ENCODE measurements at regions not wholly inside any gene's neighbourhood (a gene's known extent, or its start where the extent isn't known, plus 50 kb on each side); places are given as distances from the start of the nearest gene placed in this dataset.

DNA sequence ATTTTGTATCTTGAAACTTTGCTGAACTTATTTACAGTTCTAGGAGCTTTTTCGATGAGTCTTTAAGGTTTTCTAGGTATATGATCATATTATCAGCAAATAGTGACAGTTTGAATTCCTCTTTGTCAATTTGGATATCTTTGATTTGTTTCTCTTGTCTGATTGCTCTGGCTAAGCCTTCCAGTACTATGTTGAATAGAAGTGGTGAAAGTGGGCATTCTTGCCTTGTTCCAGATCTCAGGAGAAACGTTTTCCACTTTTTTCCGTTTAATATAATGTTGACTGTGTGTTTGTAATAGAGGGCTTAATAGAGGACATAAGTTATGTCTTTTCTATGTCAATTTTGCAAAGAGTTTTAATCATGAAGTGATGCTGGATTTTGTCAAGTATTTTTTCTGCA, 124.3 kb downstream of the ZNF280B start:
- no peak overlapping the region for H3K4me3 ChIP-seq (ENCODE audit: low read depth, low read length)
- TF ChIP-seq, protein P1, sequence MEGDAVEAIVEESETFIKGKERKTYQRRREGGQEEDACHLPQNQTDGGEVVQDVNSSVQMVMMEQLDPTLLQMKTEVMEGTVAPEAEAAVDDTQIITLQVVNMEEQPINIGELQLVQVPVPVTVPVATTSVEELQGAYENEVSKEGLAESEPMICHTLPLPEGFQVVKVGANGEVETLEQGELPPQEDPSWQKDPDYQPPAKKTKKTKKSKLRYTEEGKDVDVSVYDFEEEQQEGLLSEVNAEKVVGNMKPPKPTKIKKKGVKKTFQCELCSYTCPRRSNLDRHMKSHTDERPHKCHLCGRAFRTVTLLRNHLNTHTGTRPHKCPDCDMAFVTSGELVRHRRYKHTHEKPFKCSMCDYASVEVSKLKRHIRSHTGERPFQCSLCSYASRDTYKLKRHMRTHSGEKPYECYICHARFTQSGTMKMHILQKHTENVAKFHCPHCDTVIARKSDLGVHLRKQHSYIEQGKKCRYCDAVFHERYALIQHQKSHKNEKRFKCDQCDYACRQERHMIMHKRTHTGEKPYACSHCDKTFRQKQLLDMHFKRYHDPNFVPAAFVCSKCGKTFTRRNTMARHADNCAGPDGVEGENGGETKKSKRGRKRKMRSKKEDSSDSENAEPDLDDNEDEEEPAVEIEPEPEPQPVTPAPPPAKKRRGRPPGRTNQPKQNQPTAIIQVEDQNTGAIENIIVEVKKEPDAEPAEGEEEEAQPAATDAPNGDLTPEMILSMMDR (IDR thresholded peaks at IDR 0.05; ENCODE audit: insufficient read depth, low read length): no peak
- DNase-seq (ENCODE audit: low read depth): no peak

DNA sequence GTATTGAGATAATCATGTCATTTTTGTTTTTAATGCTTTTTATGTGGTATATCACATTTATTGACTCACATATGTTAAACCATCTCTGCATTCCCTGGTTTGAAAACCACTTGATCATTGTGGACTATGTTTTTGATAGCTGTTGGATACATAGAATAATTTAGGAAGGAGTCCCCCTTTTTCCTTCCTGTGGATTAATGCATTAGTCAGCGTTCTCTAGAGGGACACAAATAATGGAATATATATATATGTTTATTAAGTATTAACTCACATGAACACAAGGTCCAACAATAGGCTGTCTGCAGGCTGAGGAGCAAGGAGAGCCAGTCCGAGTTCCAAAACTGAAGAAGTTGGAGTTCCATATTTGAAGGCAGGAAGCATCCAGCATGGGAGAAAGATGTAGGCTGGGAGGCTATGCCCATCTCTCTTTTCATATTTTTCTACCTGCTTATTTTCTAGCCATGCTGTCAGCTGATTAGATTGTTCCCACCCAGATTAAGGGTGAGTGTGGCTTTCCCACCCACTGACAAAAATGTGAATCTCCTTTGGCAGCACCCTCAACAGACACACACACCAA, 123.8 kb downstream of the ZNF280B start:
- H3K4me3 ChIP-seq (ENCODE audit: low read depth, low read length): no peak overlapping the region
- TF ChIP-seq, protein P1 (IDR thresholded peaks at IDR 0.05; ENCODE audit: insufficient read depth, low read length): no peak
- DNase-seq (ENCODE audit: low read depth): no peak

DNA sequence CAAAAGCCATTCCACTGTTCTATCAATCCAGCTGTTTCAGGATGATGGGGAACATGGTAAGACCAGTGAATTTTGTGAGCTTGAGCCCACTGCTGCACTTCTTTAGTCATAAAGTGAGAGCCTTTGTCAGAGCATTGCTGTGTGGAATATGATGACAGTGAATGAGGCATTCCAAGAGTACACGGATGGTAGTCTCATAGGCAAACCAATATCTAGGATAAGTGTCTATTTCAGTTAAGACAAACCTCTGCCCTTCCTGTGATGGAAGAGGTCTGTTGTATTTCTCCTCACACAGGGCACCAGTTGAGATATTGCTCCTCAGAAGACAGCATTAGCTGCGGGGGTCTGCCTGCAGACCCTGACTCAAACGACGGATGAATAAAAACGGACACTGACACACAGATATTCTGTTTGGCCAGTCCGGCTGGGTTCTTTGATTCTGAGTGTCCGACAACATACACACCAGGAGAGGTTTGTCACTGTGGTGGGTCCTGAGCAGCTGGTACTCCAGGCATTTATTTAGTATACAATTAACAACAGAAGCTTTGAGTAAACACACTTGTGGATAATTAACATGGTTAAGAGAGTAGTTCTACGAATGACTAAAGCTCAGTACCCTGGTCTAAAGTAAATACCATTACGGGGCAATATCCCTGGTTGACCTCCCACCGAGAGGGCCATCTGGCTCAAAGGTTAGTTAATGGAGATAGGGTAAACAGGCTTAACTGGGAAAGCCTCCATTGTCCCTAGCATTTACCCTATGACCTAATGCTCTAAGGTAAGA, 121.7 kb downstream of the ZNF280B start:
- H3K4me3 ChIP-seq (ENCODE audit: low read depth, low read length): no peak overlapping the region
- no peak for DNase-seq (ENCODE audit: low read depth)
- TF ChIP-seq, protein P1 (IDR thresholded peaks at IDR 0.05; ENCODE audit: insufficient read depth, low read length): no peak

DNA sequence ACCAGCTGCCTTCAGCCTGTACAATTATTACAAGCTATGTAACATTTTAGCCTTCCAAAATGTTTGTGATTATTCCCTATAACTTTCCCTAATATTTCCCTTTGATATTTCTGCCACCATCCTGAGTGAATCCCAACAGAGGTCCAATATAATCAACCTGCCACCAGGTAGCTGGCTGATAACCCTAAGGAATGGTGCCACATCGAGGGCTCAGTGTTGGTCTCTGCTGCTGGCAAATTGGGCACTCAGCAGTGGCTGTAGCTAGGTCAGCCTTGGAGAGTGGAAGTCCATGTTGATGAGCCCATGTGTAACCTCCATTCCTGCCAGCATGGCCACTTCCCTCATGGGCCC, 121.2 kb downstream of the ZNF280B start:
- DNase-seq (ENCODE audit: low read depth): no peak
- no peak overlapping the region for H3K4me3 ChIP-seq (ENCODE audit: low read depth, low read length)
- TF ChIP-seq, protein P1 (IDR thresholded peaks at IDR 0.05; ENCODE audit: insufficient read depth, low read length): no peak

DNA sequence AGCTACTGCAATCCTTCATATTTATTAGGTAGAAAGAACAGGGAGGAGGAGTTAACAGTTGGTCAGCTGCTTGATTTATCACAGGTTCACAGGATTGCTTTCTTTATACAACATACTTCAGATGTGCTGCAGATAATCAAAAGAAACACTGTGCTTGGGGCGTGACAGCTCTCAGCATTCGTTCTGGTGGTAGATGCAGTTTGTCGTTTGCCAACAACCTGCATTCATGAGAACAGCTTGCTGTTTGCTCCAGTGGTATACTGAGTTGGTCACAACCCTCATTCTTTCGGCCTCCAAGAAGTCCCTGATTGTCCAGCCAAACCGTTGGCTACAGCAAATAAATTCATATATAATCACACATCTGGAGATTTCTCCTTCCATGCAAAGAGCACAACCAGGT, 120.5 kb downstream of the ZNF280B start:
- no peak for DNase-seq (ENCODE audit: low read depth)
- TF ChIP-seq, protein P1 (IDR thresholded peaks at IDR 0.05; ENCODE audit: insufficient read depth, low read length): no peak
- no peak overlapping the region for H3K4me3 ChIP-seq (ENCODE audit: low read depth, low read length)

DNA sequence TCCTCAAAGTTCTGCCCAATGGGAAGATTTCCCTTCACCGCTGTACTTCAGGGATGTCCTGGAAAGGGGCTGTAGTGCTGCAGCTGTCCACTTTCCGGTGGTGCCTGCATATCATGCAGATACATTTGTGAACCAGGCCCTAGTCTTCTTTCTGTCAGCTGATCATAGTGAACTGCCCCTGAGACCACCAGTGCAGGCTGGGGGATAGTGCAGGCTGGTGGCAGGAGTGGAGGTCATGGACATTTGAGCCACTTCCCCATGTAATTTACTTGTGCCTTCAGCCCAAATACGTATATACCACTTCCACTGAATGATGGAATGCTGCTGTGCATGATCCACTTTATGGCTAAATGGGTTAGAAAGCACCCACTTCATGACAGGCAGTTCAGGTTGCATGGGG, 120.0 kb downstream of the ZNF280B start:
- TF ChIP-seq, protein P1 (IDR thresholded peaks at IDR 0.05; ENCODE audit: insufficient read depth, low read length): no peak
- H3K4me3 ChIP-seq (ENCODE audit: low read depth, low read length): no peak overlapping the region
- DNase-seq (ENCODE audit: low read depth): no peak
